Activated T-helper 1 cell treated with anti-CD3 and anti-CD28 coated beads, Interleukin-12 subunit alpha, Interleukin-12 subunit beta, Interleukin-2, Interleukin-4 antibody, amounts not matched to agents 30 ng/mL and 10 ng/mL and 1 ng/mL, durations not matched to agents 14 hours and 24 hours and 36 hours (primary cell): ENCODE measurements at regions not wholly inside any gene's neighbourhood (a gene's known extent, or its start where the extent isn't known, plus 50 kb on each side); places are given as distances from the start of the nearest gene placed in this dataset.

Experiments
- DNase-seq: peaks from one replicate; pipeline ENCODE4 v3.0.0; 2021; ENCODE audit warnings: low spot score
- H3K27ac Mint-ChIP-seq: one replicate; pipeline ENCODE4 v1.8.0; 2021; ENCODE audit warnings: mild to moderate bottlenecking, mixed read lengths
- H3K27me3 Mint-ChIP-seq: one replicate; pipeline ENCODE4 v1.8.0; 2022; ENCODE audit warnings: mild to moderate bottlenecking, moderate library complexity, mixed read lengths; ENCODE audit not compliant: insufficient read depth
- H3K36me3 Mint-ChIP-seq: one replicate; pipeline ENCODE4 v1.8.0; 2021; ENCODE audit warnings: low read depth, mixed read lengths
- H3K4me1 Mint-ChIP-seq: one replicate; pipeline ENCODE4 v1.8.0; 2021; ENCODE audit warnings: low read depth, mixed read lengths
- H3K4me3 Mint-ChIP-seq: one replicate; pipeline ENCODE4 v1.8.0; 2021; ENCODE audit warnings: mild to moderate bottlenecking, moderate library complexity, mixed read lengths
- H3K9me3 Mint-ChIP-seq: one replicate; pipeline ENCODE4 v1.8.0; 2021; ENCODE audit warnings: mixed read lengths
- intact Hi-C: fragments of 100-400 bp; cut with micrococcal nuclease; formaldehyde crosslinking; loops from one replicate; pipeline ENCODE4 v1.15.1; 2024

- Mint-ChIP-seq H3K36me3 (no peaks in the 10 kb centered on the region), H3K4me1 (no peaks in the 10 kb centered on the region), H3K4me3 (no peak overlapping the region), H3K27me3 (no peaks in the 10 kb centered on the region), H3K27ac (no peak overlapping the region), H3K9me3 (no peaks in the 10 kb centered on the region)
- no peak for DNase-seq
- intact Hi-C loops: no loop called here
Measured at GRCh38 chr3:107130089-107130700, 247.0 kb upstream of the CCDC54 start.

GRCh38 chr3:107132674-107133073 lies 244.6 kb upstream of the CCDC54 start:
- Mint-ChIP-seq H3K36me3 (no peaks in the 10 kb centered on the region), H3K27me3 (no peaks in the 10 kb centered on the region), H3K4me3 (no peak overlapping the region), H3K9me3 (no peaks in the 10 kb centered on the region), H3K4me1 (no peaks in the 10 kb centered on the region), H3K27ac (no peak overlapping the region)
- DNase-seq: no peak
- intact Hi-C loops: no loop called here

GRCh38 chr3:107133891-107134290 lies 243.3 kb upstream of the CCDC54 start:
- no peaks in the 10 kb centered on the region for H3K9me3 Mint-ChIP-seq
- no peaks in the 10 kb centered on the region for H3K36me3 Mint-ChIP-seq
- H3K27ac Mint-ChIP-seq: no peak overlapping the region
- H3K4me1 Mint-ChIP-seq: no peaks in the 10 kb centered on the region
- H3K27me3 Mint-ChIP-seq: no peaks in the 10 kb centered on the region
- no peak for DNase-seq
- H3K4me3 Mint-ChIP-seq: no peak overlapping the region
- intact Hi-C loops: no loop called here

GRCh38 chr3:107142171-107142570 lies 235.1 kb upstream of the CCDC54 start:
- DNase-seq: no peak
- Mint-ChIP-seq H3K4me1 (no peaks in the 10 kb centered on the region), H3K4me3 (no peak overlapping the region), H3K27ac (no peak overlapping the region), H3K36me3 (no peaks in the 10 kb centered on the region), H3K9me3 (no peaks in the 10 kb centered on the region), H3K27me3 (peaks cover 3% of the 10 kb centered on the region)
- intact Hi-C loops: no loop called here

GRCh38 chr3:107142786-107143575 lies 234.3 kb upstream of the CCDC54 start:
- DNase-seq: no peak
- Mint-ChIP-seq H3K36me3 (no peaks in the 10 kb centered on the region), H3K27me3 (peaks cover 3% of the 10 kb centered on the region), H3K4me1 (no peaks in the 10 kb centered on the region), H3K9me3 (no peaks in the 10 kb centered on the region), H3K4me3 (no peak overlapping the region), H3K27ac (no peak overlapping the region)
- intact Hi-C loops: no loop called here

GRCh38 chr3:107150675-107151074 lies 226.6 kb upstream of the CCDC54 start:
- no peak overlapping the region for H3K27ac Mint-ChIP-seq
- H3K9me3 Mint-ChIP-seq: no peaks in the 10 kb centered on the region
- intact Hi-C loops: no loop called here
- peaks cover under 1% of the 10 kb centered on the region for H3K27me3 Mint-ChIP-seq
- no peak overlapping the region for H3K4me3 Mint-ChIP-seq
- no peak for DNase-seq
- no peaks in the 10 kb centered on the region for H3K36me3 Mint-ChIP-seq
- no peaks in the 10 kb centered on the region for H3K4me1 Mint-ChIP-seq

- intact Hi-C loops: no loop called here
- no peak for DNase-seq
- H3K4me1 Mint-ChIP-seq: no peaks in the 10 kb centered on the region
- no peak overlapping the region for H3K27ac Mint-ChIP-seq
- no peak overlapping the region for H3K4me3 Mint-ChIP-seq
- H3K9me3 Mint-ChIP-seq: peaks cover 10% of the 10 kb centered on the region
- no peaks in the 10 kb centered on the region for H3K27me3 Mint-ChIP-seq
- H3K36me3 Mint-ChIP-seq: no peaks in the 10 kb centered on the region
Measured at GRCh38 chr3:107153981-107154380, 223.3 kb upstream of the CCDC54 start.

GRCh38 chr3:107172411-107172810 lies 204.8 kb upstream of the CCDC54 start:
- H3K27ac Mint-ChIP-seq: no peak overlapping the region
- DNase-seq: no peak
- H3K9me3 Mint-ChIP-seq: peaks cover 12% of the 10 kb centered on the region
- H3K27me3 Mint-ChIP-seq: peaks cover 1% of the 10 kb centered on the region
- H3K4me3 Mint-ChIP-seq: no peak overlapping the region
- no peaks in the 10 kb centered on the region for H3K4me1 Mint-ChIP-seq
- no peaks in the 10 kb centered on the region for H3K36me3 Mint-ChIP-seq
- intact Hi-C loops: no loop called here

- H3K36me3 Mint-ChIP-seq: no peaks in the 10 kb centered on the region
- H3K27ac Mint-ChIP-seq: no peak overlapping the region
- no peak overlapping the region for H3K4me3 Mint-ChIP-seq
- DNase-seq: no peak
- H3K4me1 Mint-ChIP-seq: no peaks in the 10 kb centered on the region
- no peaks in the 10 kb centered on the region for H3K27me3 Mint-ChIP-seq
- intact Hi-C loops: no loop called here
- H3K9me3 Mint-ChIP-seq: no peaks in the 10 kb centered on the region
Measured at GRCh38 chr3:107184375-107184774, 192.9 kb upstream of the CCDC54 start.

- no peaks in the 10 kb centered on the region for H3K36me3 Mint-ChIP-seq
- intact Hi-C loops: no loop called here
- no peak for DNase-seq
- H3K27ac Mint-ChIP-seq: no peak overlapping the region
- H3K9me3 Mint-ChIP-seq: no peaks in the 10 kb centered on the region
- H3K27me3 Mint-ChIP-seq: no peaks in the 10 kb centered on the region
- no peak overlapping the region for H3K4me3 Mint-ChIP-seq
- H3K4me1 Mint-ChIP-seq: no peaks in the 10 kb centered on the region
Measured at GRCh38 chr3:107188262-107188661, 189.0 kb upstream of the CCDC54 start.

GRCh38 chr3:107189158-107189791 lies 188.0 kb upstream of the CCDC54 start:
- Mint-ChIP-seq H3K9me3 (no peaks in the 10 kb centered on the region), H3K27me3 (no peaks in the 10 kb centered on the region), H3K27ac (no peak overlapping the region), H3K4me3 (no peak overlapping the region), H3K4me1 (no peaks in the 10 kb centered on the region), H3K36me3 (no peaks in the 10 kb centered on the region)
- intact Hi-C loops: no loop called here
- DNase-seq: no peak

- no peak overlapping the region for H3K4me3 Mint-ChIP-seq
- H3K27ac Mint-ChIP-seq: no peak overlapping the region
- DNase-seq: no peak
- H3K36me3 Mint-ChIP-seq: no peaks in the 10 kb centered on the region
- H3K9me3 Mint-ChIP-seq: no peaks in the 10 kb centered on the region
- intact Hi-C loops: no loop called here
- no peaks in the 10 kb centered on the region for H3K4me1 Mint-ChIP-seq
- peaks cover 5% of the 10 kb centered on the region for H3K27me3 Mint-ChIP-seq
Measured at GRCh38 chr3:107193116-107193515, 184.1 kb upstream of the CCDC54 start.

GRCh38 chr3:107198581-107199181 lies 178.6 kb upstream of the CCDC54 start:
- Mint-ChIP-seq H3K27me3 (peaks cover 10% of the 10 kb centered on the region), H3K9me3 (no peaks in the 10 kb centered on the region), H3K4me3 (no peak overlapping the region), H3K4me1 (no peaks in the 10 kb centered on the region), H3K36me3 (no peaks in the 10 kb centered on the region), H3K27ac (no peak overlapping the region)
- intact Hi-C loops: no loop called here
- no peak for DNase-seq
